SH-SY5Y (cell line): ENCODE measurements at regions not wholly inside any gene's neighbourhood (a gene's known extent, or its start where the extent isn't known, plus 50 kb on each side); places are given as distances from the start of the nearest gene placed in this dataset.

ENCODE experiments used
- GATA2 ChIP-seq: IDR thresholded peaks from 2 replicates; pipeline ENCODE4 v1.6.1; 2011; ENCODE audit warnings: mild to moderate bottlenecking, low read depth, low read length
- GATA3 ChIP-seq: IDR thresholded peaks from 2 replicates; pipeline ENCODE4 v1.6.1; 2011; ENCODE audit warnings: low read depth, mild to moderate bottlenecking, low read length, moderate library complexity

- no peak for TF ChIP-seq GATA2
- TF ChIP-seq GATA3, result no peak
Measured at GRCh38 chr17:77395501-77396048, 254.8 kb downstream of the SEC14L1 start.
